MV-4-11 (cell line): ENCODE measurements at regions not wholly inside any gene's neighbourhood (a gene's known extent, or its start where the extent isn't known, plus 50 kb on each side); places are given as distances from the start of the nearest gene placed in this dataset.
"Not testable (repeated sequence)": the region's sequence is repeated elsewhere in the genome, so short reads cannot be mapped to it uniquely, and the experiment has no call there.

Experiments
- DNase-seq: peaks from one replicate; lab custom pipeline; 2025; lab: John Stamatoyannopoulos, UW

- DNase-seq, result no peak
Measured at GRCh38 chr12:60714141-60714900, 1118.5 kb downstream of the SLC16A7 start.

GRCh38 chr12:60724475-60724874 is 1128.6 kb downstream of the SLC16A7 start:
- no peak for DNase-seq

- no peak for DNase-seq
Measured at GRCh38 chr12:60724984-60725383, 1129.2 kb downstream of the SLC16A7 start.

GRCh38 chr12:60752589-60752988 is 1156.8 kb downstream of the SLC16A7 start:
- peak; percentile 77 for DNase-seq

GRCh38 chr12:60758224-60758623 is 1162.4 kb downstream of the SLC16A7 start:
- DNase-seq, result no peak

GRCh38 chr12:60760965-60761364 is 1165.1 kb downstream of the SLC16A7 start:
- DNase-seq, result peak; percentile 80

- not testable (repeated sequence) for DNase-seq
Measured at GRCh38 chr12:60801166-60801565, 1205.3 kb downstream of the SLC16A7 start.

GRCh38 chr12:60803147-60803546 is 1207.3 kb downstream of the SLC16A7 start:
- no peak for DNase-seq

- no peak for DNase-seq
Measured at GRCh38 chr12:60805364-60805763, 1209.5 kb downstream of the SLC16A7 start.

GRCh38 chr12:60819794-60820193 is 1224.0 kb downstream of the SLC16A7 start:
- DNase-seq, result no peak

- no peak for DNase-seq
Measured at GRCh38 chr12:60822580-60822979, 1226.8 kb downstream of the SLC16A7 start.

- DNase-seq, result no peak
Measured at GRCh38 chr12:60830381-60830780, 1234.6 kb downstream of the SLC16A7 start.

- DNase-seq, result no peak
Measured at GRCh38 chr12:60832290-60832689, 1236.5 kb downstream of the SLC16A7 start.

- no peak for DNase-seq
Measured at GRCh38 chr12:60834372-60834771, 1238.5 kb downstream of the SLC16A7 start.

GRCh38 chr12:60834806-60835205 is 1239.0 kb downstream of the SLC16A7 start:
- DNase-seq, result no peak

- no peak for DNase-seq
Measured at GRCh38 chr12:60836651-60837050, 1240.8 kb downstream of the SLC16A7 start.

GRCh38 chr12:60842181-60842580 is 1246.4 kb downstream of the SLC16A7 start:
- DNase-seq, result no peak

- no peak for DNase-seq
Measured at GRCh38 chr12:60844101-60844500, 1248.3 kb downstream of the SLC16A7 start.

- DNase-seq, result no peak
Measured at GRCh38 chr12:60844875-60845274, 1249.0 kb downstream of the SLC16A7 start.

- no peak for DNase-seq
Measured at GRCh38 chr12:60845696-60846095, 1249.9 kb downstream of the SLC16A7 start.

GRCh38 chr12:60847281-60847680 is 1251.5 kb downstream of the SLC16A7 start:
- DNase-seq, result no peak

GRCh38 chr12:60849723-60850122 is 1253.9 kb downstream of the SLC16A7 start:
- no peak for DNase-seq

GRCh38 chr12:60853407-60853806 is 1257.6 kb downstream of the SLC16A7 start:
- DNase-seq, result no peak

- no peak for DNase-seq
Measured at GRCh38 chr12:60863421-60863820, 1267.6 kb downstream of the SLC16A7 start.
